DMS153 treated with DMSO at 0.1 percent for 48 hours (cell line): ENCODE measurements at regions not wholly inside any gene's neighbourhood (a gene's known extent, or its start where the extent isn't known, plus 50 kb on each side); places are given as distances from the start of the nearest gene placed in this dataset.
A peak's percentile ranks its signal among the peaks of the same experiment; 100 is the strongest.
"Not testable (repeated sequence)": the region's sequence is repeated elsewhere in the genome, so short reads cannot be mapped to it uniquely, and the experiment has no call there.

Experiments
- DNase-seq: peaks from one replicate; lab custom pipeline; 2025; ENCODE audit not compliant: unreplicated experiment; lab: John Stamatoyannopoulos, UW

DNA sequence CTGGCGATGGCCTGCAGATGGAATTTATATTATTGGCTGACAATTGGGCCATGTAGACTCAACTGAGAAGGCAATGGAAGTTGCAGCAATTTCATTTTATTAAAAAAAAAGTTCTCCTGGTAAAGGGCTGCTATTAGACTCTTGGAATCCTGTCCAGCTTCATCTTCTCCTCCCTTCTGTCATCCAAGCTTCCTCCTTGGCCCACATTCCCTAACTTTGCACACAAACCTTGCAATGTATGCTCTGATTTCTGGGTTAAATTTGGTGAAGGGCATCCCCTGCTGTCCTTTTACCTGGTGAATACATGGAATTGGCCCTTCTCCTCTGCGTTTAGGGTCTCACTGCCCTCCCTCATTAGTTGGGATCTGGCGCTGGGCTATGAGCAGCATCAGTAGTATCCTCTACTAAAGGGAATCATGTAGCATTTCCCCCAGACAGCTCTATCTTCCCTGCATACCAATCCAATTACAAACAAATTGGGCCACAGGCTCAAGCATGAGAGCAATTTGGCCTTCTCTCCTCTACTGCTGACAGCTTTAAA lies 336.9 kb downstream of the BMP4 start:
- no peak for DNase-seq

DNA sequence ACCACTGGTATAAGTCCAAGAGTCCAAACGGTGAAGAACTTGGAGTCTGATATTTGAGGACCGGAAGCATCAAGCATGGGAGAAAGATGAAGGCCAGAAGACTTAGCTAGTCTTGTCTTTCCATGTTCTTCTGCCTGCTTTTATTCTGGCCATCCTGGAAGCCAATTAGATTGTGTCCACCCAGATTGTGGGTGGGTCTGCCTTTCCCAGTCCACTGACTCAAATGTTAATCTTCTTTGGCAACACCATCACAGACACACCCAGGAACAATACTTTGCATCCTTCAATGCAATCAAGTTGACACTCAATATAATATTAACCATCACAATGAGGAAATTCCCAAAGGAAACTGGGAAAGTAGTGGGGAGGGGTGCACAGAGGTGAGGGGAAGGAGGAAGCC lies 340.1 kb downstream of the BMP4 start:
- not testable (repeated sequence) for DNase-seq

DNA sequence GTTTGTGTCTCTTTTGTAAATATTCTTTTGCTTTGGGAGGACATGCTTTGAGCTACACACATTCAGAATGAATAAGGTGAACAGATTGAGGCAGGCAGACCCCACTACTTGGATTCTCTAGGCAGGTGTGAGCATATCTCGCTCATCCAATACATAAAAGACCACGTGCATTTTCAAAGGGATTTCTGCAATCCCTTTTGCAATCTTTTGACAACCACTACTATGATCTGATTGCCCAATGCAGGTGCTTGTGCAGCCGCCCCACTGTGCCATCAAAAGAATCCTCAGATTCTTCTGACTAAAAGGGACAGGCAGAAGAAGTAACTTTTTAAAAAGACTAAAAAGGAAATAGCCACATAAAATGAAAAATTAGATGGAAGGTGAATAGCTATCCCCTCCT lies 341.4 kb downstream of the BMP4 start:
- no peak for DNase-seq

DNA sequence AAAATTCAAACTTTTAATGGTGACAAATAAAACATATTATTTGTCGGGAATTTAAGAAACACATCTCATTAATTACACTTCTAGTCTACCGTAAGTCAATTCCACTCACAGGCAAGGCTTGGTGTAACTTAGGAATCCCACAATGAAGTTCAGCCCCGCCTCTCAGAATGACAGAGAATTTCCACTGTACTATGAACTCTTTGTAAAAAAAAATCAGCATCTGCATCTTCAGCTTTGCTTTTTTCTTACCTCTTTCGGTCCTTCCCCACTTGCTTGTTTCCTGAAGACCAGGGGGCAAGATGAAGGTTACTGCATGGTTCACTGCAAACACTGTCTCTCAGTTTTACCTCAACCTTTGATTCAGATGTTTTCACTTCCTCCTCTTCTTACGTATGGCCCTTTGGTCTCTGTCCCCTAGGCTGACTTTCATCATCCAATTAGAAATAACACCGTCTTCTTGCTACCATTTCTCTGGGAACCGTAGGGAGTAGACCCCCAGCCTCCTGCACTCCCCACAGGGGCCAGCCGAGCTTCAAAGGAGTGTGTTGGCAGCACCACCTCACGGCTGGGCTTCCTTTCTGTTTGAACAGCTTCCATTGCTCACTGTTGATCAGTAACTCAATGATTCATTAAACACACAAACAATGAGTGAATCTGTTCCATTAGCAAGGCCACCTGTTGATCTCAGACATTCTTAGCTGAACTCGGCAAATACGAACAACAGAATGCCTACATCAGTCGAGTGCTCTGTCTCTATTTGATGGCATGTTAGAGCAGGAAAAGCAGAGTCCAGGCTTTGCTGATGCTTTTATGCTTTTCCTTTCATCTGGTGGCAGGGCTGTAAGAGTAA lies 343.0 kb downstream of the BMP4 start:
- peak; percentile 90 for DNase-seq

DNA sequence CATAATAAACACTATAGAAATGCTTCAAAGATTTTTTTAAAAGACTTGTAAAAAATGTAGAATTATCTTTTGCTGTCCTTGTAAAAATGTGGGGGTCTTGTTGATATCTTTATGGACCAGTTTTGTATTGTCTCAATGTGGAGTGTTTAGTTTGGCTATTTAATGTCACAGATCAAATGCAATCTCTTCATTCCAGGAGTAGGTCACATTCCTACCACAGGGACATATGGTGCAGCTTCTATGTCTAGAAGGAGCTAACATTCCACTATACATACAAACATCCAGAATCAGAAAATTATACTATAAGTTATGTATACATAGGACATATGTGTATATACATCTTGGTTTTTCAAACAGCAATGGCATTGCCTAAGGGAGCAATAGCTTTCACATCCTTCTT lies 345.7 kb downstream of the BMP4 start:
- DNase-seq = no peak

DNA sequence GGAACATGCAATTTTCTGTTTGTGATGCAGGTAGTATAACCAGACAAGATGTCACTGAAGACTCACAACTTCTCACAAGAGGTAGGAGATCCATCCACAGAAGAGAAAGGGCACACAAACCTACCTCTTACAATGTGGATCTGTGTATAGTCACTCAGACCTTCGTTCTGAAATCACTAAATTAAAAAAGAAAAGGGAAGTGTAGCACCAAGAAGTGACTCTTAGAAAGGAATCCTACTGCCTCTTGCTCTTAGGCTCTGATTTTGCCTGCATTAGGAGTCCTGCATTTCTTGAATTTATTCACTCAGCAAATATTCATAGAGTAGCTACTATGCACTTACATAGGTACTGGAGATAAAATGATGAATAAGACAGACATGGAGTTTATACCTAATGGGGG lies 347.6 kb downstream of the BMP4 start:
- DNase-seq = no peak

DNA sequence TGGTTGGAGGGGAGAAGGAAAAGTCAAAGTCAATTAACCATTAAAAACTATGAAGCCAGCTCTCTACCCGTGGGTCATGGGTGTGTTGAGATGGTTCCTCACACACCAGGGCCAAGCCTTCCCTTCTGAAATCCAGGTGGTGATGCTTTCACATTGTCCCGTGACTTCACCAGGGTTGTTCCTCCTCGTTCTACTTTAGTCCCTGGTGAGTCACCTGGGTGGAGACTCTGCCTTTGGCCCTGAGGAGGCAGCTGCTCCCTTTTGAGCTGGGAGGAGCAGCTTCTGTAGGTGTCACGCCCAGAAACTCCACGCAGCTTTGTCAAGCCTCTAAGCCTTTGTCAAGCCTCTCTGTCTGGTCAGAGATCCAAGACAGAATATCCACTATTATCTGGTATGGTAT lies 348.3 kb downstream of the BMP4 start:
- DNase-seq = no peak

DNA sequence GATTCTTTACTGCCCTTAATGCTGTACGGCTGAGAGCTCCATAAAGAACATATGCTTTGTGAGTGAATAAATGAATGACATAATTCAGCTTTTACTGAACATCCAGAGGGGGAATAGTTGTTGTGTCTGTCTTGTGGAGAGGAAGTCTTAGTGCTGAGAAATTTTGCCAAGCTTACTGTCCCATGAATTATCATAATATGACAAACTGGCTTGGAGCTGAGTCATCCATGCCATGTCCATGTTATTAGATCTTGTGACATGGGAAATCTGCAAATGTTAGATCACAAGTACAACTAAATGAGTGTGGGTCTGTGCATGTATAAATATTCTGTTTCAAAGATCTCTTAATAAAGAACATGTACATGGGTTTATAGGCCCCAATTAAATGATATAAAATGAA lies 350.4 kb downstream of the BMP4 start:
- DNase-seq = no peak

DNA sequence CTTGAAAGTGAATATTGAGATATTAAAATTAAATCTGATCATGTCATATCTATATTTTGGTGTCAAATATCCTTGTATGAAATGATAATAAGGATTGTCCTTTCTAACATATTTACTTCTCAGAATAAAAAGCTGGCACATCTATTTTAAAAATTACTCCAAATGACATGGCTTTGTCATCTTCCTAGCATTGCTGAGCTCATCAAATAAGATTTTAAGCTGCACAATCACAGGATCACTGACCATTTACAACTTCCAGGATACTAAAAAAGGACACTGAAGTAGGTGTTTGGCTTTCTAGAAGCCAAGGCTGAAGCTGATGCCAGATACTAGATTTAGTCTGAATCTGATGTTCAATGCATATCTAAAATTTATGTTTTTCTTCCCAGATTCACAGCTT lies 351.1 kb downstream of the BMP4 start:
- no peak for DNase-seq

DNA sequence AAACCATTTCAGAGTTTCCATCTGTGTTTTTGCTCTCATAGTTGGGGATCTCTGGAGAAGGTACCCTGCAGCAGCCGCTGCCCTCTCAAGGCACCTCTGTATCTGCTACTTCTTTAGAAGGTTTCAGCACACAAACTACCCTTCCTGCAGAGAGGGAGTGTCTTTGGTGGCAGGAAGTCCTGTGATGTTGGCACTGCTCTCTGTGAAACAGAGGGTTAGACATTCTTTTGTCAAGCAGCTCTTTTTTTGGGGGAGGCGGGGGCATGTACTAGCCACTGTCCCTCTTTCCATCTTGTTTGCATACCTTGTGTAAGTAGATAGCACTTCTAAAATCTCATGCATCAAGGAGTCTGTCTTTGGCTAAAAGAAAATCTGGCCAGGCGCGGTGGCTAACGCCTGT lies 352.6 kb downstream of the BMP4 start:
- no peak for DNase-seq

DNA sequence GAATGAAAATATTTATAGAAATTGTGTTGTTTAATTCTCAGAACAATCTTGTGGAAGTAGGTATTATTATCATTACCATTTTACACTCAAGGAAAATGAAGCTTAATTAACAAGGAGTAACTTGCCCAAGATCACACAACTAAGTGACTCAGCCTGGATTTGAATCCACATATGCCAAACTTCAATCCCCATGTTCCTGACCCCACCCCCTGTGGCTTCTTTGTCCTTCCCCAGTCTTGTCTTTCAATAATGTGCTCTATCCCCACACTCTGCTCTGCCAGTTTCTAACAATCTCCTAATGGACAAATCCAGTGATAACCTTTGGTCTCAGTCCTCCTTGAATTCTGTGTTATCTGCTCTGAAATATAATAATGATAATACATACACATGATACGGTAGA lies 355.2 kb downstream of the BMP4 start:
- no peak for DNase-seq

DNA sequence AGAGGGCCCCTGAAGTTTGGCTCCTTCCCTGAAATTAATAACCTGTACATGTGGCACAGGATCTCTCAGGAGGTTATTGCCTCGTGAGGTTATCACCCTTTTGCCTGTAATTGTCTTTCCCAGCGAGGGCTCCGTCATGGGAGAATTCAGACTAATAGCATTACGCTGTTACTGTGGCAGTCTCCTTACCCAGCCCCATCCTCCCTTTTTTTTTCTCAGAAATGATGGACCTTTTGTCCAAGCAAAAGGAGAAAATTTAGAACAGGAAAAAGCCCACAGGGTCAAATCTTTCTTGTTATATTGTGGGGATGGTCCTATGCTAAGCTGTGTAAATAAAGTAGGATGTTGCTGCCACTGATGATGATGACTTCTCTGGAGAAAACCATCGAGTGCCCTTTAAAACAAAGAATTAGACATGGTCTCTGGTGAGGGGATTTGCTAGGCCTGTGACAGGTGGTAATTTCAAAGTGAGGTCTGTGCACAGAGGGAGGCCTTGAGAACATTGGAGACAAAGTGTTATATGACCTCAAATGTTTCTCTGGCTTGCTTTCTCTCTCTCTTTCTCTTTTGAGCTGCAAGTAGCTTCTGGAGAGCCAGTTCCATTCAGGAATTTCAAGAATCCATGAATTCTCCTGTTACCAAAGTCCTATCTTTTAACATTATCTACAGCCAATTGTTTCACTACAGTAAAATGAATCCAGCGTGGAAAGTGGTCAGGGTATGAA lies 357.2 kb downstream of the BMP4 start:
- DNase-seq = no peak

DNA sequence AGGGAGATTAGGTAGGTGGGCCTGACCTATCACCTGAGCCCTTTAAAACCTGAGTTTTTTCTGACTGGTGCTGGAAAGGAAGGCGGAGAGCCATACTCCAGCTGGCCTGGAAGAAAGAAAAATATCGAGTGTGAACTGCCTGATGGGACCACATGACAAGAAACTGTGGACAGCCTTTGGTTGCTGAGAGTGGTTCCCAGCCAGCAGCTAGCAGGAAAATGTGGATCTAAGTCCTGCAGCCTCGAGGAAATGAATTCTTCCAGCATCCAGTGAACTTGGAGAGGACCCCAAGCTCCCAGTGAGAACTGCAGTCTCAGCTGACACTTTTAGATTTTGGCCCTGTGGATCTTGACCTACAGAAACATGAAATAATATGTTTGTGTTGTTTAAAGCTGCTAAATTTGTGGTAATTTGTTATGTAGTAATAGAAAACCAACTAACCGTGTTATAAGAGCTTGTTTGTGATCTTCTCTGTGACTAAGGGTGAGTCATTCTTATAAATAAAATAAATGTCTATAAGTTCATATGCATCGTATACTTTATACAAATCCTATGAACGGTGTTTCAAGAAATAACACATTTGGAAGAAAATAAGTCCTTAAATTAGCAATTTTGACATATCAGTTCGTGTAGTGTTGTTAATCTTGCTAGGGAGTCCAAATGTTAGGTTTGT lies 359.6 kb downstream of the BMP4 start:
- DNase-seq = no peak

DNA sequence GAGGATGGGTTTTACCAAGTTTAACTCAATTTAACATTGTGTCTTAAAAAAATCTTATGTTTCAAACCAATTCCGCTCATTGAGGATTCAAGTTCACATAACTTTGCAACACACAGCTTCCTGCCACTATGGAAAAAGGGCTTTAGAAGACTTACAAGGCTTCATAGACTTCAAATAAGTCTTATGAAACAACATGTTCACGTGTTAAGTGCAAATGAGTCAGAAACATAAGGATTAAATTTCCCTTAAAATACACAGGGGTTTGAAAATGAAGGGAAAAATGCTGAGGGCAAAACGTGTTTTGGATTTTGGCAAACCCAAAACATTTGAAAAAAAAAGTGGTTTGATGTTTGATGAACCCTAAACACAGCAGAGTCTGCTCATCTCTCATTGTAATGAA lies 364.8 kb downstream of the BMP4 start:
- no peak for DNase-seq

DNA sequence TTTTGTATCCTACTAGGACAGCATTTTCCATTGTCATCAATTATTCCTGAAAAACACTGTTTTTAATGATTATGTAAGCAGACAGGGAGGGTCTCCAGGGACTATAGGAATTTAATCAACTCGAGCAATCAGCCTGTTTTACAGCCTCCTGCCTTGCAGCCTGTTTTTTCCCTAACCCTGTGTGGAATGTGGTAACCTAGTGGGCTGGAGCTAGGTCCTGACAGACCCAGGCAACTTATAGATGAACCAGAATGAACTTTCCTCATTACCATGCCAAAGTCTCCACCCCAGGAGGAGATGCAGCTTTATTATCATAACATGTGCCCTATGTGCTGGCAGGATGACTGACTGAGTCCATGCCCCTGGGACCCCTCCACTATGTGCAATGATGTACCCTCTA lies 375.1 kb downstream of the BMP4 start:
- DNase-seq = no peak

DNA sequence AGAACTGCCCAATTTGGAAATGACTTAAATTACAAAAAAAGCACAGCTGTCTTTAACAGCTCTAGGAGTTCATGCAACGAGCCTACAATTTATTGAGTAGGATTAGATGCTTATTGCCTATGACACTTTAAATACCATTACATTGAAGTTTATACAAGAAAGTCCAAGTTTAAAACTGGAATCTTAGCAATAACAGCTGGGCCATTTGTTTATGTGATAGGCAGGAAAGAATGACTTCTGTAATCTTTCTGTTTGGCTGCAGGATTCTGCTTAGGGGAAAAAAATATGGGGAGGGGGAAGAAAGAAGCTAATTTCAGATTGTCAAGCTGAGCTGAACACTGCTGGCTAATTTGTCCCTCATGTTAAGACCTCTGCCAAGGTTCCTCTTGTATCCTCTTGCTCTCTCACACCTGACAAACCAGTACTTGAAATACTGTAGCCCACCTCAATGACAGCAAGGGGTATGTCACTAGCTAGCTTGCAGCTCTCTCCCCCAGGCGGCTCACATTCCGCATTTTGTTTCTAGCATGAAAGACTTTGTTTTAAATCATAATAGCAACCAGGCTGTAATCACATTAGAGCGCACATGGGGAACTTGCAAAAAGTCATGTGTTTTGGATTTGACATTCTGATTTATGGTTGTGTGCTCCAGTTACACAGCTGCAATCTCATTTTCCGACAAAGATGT lies 384.8 kb downstream of the BMP4 start:
- no peak for DNase-seq

DNA sequence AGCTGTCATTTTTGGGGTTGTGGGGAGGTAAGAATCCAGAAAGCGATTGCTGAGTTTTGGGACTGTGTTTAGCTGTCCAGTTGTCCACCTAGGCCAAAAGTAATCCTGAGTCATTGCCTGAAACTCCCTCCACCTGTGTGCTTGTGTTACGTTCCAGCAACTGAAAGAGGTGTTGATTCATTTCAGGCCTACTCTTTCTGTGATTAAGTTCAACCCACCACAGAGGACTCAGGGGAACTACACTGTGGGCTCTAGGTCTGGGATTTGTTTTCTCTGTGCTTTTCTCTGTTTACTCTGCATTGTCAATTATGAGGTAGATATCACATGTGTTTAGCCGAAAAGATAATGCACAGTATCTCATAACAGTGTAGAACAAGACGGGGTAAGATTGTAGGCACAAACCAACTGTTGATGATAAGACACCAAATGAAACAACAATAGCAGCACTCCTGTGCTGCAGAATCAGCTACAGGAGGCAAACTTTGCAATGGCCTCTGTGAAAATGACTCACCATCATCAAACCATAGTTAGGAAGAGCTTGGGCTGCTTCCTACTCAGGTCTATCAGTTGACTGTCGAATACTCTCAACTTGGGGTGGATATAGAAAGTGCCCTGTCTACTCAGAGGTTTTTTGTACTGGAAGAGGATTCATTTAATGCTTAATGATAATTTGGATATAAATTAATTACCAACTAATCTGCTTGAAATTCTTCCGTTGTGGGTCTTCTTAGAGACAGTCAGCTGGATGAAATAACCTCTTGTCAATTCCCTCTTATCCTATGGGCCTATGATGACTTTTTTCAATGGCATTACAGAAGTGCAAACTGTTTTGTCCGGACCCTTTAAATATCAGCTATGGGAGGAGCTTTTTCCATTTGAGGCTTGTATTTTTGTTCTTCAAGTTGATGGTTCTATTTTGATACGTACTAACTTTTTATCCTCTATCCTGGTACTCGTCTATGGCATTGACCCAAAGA lies 385.9 kb downstream of the BMP4 start:
- no peak for DNase-seq

DNA sequence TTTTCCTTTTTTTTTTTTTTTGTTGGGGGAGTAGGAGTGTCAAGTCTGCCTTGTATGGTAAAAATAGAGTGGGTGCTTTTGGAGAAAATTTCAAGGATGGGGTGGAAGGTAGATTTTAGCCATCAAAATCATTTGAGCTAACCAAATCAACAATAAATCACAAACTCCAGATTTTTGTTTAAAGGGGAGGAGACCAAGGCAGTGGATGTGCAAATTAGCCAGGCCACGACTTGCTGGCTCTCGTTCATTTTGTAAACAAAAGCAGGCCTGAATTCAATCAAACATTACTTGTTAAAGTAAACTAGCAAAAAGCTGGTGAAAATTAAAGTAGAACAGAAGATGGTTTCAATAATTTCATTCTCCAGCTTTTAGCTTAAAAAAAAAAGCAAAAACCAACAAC lies 387.2 kb downstream of the BMP4 start:
- DNase-seq = no peak

DNA sequence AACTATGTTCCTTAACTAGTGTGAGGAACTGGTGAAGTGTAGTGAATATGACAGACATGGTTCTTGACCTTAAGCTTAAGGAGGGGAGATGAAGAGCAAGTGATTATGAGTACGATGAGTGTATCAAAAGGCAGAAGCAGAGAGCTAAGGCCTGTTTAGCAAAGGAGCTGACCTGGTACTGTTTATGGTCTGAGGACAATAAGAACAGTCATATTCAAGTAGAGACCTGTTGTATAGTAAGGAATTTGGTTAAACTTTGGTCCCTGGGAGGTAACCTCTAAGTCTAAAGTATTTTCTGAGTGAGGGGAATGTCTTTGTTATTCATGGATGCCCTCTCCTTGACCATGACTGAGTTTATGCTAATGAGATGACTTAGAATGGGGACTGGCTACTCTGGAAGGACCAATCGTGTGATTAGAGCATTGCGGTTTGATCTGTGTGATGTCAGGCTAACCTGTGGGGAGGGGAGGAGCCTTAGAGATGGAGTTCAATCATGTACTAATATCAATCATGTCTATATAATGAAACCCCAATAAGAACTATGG lies 389.3 kb downstream of the BMP4 start:
- DNase-seq = no peak

DNA sequence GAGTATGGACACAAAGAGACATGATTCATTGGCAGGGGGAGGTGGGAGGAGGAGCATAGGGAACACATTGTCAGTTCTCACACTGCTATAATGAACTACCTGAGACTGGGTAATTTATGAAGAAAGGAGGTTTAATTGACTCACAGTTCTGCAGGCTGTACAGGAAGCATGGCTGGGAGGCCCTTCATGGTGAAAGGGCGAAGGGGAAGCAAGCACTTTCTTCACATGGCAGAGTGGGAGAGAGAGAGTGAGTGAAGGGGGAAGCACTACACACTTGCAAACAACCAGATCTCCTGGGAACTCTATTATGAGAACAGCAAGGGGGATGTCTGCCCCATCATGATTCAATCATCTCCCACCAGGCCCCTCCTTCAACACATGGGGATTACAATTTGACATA lies 391.8 kb downstream of the BMP4 start:
- no peak for DNase-seq
